GM12891 (cell line): ENCODE measurements at regions not wholly inside any gene's neighbourhood (a gene's known extent, or its start where the extent isn't known, plus 50 kb on each side); places are given as distances from the start of the nearest gene placed in this dataset.

Experiments
- PAX5 ChIP-seq: IDR thresholded peaks from 2 replicates; pipeline ENCODE4 v1.6.1; 2011; ENCODE audit warnings: low read length, moderate library complexity, mild to moderate bottlenecking; ENCODE audit not compliant: insufficient read depth, severe bottlenecking
- POLR2A ChIP-seq: IDR thresholded peaks from 2 replicates; pipeline ENCODE4 v1.6.1; 2011; ENCODE audit warnings: low read depth, low read length, control low read depth
- POLR2AphosphoS5 ChIP-seq: IDR thresholded peaks from 2 replicates; pipeline ENCODE4 v1.6.1; 2011; ENCODE audit warnings: low read depth, low read length, control low read depth
- TAF1 ChIP-seq: IDR thresholded peaks from 2 replicates; pipeline ENCODE4 v1.6.1; 2011; ENCODE audit warnings: low read depth, low read length, control low read depth

DNA sequence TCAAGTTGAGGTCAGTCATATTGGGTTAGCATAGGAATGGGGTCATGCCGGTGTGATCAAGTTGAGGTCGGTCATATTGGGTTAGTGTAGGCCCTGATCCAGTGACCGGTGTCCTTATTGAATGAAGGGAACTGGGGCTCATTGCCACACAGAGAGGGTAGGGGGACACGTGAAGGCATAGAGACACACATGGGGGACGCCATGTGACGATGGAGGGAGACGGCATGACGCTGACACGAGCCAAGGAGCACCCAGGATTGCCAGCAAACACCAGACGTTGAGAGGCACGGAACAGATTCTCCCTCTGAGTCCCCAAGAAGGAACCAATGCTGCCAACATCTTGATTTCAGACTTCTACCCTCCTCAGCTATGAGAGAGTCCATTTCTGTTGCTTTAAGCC is 136.9 kb upstream of the ZBTB40 start:
- no peak for TF ChIP-seq TAF1
- no peak for TF ChIP-seq POLR2A
- TF ChIP-seq POLR2AphosphoS5, result no peak
- TF ChIP-seq PAX5, result no peak
